NCI-H345 (cell line): ENCODE measurements at regions not wholly inside any gene's neighbourhood (a gene's known extent, or its start where the extent isn't known, plus 50 kb on each side); places are given as distances from the start of the nearest gene placed in this dataset.
A peak's percentile ranks its signal among the peaks of the same experiment; 100 is the strongest.

Source experiments
- DNase-seq: peaks from one replicate; lab custom pipeline; 2025; lab: John Stamatoyannopoulos, UW

DNA sequence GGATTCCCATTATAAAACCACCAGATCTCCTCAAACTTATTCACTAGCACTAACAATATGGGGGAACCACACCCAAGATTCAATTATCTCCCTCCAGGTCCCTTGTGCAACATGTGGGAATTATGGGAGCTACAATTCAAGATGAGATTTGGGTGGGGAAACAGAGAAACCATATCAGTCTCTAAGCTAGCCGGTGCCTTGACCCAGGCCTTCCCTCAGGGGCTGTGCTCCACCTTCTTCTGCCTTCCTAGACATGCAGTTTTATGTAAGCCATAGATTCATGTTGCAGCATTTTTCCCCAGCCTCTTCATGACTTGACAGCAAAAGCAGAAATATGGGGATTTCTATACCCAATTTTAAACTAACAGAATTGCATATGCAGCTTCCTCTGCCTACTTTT lies 559.2 kb downstream of the TNS1 start:
- DNase-seq: no peak

DNA sequence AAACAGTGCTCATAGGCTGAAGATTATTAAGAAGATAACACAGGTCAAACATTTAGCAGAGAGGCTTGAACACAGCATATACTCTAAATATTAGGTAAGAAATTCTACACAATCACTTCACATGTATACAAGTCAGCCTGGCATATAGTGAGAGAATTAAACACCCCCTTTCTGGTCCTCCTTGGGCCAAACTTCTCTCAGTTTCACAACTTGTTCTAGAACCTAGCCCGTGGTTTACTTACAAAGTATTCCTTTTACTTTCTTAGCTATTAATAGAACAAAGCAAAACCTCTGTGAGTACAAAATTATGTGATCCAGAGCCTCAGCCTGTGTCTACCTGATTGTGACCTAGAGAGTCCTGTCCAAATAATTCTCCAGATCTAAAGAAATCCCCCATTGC lies 562.8 kb downstream of the TNS1 start:
- no peak for DNase-seq

DNA sequence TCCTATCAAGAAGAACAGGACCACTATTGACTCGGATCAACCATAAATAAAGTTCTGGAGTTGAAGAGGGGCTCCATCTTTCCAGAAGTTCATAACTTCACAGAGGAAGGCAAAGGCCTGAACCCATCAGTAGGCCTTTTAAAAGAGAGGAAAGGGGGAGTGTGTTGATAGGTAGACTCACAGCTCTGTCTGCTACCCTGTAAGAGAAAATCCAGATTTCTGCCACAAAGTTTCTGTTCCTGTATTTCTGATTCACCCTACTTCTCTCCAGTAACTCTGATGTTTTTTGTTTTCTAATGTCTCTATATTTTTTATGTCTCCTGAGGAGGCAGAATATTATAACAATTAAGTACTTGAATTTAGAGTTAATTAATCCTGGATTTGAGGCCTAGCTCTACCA lies 564.0 kb downstream of the TNS1 start:
- no peak for DNase-seq

DNA sequence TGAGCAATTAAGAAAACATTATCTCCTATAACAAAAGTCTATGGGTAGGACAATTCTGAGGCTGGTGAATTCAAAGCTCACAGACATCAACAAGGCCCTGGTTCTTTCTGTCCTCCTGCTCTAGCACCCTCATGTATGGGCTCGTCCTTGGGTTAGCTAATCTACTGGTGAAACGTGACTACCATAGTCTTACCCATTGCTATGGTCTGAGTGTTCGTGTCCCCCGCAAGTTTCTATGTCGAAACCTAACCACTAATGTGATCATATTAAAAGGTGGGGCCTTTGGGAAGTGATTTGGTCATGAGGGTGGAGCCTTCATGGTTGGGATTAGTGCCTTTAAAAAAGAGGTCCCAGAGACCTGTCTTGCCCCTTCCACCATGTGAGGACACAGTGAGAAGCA lies 564.7 kb downstream of the TNS1 start:
- DNase-seq: no peak

DNA sequence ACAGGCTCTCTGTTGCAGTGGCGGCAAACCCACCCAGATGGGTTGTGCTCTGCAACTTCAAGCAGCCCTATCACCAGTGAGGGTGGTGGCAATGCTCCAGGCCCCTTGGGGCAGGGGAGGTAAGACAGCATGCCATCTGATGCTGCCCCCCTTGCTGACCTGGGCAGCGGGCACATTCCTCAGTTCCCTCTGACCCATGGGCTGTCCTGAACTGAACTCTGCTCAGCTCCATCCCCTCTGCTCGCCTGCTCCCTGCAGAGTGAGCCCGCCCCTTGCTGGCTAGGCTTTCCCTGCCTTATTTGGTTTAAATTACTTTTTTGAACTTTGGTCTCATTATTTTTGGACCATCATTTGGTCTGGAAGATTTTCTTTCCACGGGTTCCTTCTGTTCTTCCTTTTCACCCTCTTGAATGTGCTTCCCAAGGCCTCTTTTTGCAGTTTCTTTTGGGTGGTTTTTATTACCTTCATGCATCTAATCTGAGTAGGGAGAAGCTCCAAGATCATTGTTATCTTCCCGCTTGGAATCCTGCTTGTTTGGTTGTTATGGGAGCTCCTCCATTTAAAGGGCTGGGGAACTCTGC lies 565.4 kb downstream of the TNS1 start:
- no peak for DNase-seq

DNA sequence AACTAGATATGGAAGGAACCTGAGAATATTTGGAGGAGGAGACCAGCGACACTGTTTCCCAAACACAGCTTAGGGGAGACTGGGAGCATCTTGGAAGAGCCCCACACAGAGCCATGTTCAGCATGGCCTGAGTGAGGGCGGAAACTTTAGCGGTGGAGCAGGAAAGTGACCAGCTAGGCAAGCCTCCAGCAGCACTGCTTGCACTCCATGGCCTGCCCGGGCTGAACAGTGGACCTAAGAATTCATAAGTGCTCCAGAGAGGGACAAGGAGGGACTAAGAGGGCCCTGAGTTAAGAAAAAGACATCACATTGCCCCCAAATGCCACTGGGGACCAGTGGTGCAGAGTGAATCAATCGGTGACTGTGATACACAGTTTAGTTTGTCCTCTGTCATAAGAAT lies 566.4 kb downstream of the TNS1 start:
- no peak for DNase-seq

DNA sequence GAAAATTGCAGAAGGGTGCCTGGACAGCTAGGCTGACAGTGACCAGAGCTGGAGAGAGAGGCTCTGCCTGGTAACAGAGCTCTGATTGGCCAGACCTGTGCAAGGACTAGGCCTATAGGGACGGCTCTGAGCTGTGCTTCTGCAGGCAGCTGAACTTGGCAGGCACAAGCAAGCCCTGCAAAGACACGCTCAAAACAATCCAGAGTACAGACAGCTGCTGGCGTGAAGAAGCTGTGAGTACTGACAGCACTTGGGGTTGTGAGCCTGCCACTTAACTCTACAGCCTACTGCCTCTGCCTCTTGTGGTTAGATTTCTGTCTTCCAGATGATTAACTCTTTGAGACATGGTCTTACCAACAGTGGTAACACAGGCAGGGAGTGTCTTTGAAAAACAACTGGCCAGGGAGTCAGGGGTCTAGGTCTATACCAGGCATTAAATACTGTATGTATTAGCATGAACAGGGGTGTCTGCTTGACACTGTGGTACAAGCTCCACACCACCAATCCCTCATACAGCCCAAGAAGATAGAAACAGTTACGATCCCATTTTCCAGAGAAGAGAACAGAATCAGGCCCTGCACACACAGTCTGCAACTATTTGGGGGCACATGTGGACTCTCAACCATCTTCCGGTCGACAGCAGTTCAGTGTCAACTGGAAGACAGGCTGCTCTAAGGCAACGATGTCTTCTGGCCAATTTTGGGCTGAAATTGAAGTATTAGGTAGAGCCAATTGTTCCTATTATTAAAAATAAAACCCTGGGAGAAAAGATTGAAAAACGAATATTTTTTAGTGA lies 568.4 kb downstream of the TNS1 start:
- DNase-seq: peak; percentile 79

DNA sequence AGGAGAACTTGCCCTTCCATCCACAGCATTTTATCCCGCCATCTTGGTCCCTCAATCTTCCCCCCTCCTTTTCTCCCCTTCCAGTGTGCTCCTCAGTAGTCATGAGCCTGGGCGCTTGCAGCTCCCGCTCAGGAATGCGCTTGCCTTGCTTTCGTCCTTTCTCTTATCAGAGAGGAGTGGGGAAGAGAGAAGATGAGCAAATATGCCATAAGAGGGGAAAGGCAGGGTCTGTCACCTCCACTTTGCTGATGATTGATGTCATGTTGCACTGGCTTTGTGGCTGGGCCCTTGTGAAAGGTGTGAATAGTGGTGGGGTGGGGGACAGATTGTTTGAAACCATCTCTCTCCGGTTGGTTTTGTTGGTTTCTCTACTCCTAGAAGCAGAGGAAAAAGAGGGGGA lies 569.3 kb downstream of the TNS1 start:
- DNase-seq: no peak

DNA sequence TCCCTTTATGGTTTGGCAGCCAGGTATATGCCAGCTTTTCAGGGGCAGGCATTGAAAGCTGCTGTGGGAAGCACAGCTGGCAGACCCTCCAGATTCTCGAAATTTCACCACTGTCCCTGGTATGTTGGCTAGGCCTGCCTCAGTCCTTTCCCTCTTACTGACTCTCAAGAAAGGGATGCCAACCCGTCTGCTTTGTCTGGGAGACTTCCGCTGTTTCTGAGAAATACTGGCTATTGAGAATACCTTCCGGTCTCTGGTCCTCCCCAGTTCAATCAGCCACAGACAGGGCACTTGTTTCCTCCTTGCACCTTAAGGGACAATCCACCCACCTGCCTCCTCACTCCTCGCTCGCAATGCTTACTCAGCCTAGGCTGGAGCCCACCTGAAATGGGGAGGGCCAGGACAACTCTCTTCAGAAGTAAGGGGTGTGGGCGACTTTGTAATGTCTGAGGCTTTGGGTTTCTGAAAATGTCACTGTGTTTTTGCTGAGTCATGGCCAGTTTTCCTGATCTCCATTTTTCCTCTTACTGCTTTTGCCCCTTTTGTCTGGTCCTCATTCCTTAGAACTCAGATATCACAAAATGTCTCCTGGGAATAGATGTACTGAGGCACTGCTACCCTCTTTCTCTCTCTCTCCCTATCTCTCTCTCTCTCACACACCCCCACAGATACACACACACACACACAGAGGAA lies 571.1 kb downstream of the TNS1 start:
- no peak for DNase-seq

DNA sequence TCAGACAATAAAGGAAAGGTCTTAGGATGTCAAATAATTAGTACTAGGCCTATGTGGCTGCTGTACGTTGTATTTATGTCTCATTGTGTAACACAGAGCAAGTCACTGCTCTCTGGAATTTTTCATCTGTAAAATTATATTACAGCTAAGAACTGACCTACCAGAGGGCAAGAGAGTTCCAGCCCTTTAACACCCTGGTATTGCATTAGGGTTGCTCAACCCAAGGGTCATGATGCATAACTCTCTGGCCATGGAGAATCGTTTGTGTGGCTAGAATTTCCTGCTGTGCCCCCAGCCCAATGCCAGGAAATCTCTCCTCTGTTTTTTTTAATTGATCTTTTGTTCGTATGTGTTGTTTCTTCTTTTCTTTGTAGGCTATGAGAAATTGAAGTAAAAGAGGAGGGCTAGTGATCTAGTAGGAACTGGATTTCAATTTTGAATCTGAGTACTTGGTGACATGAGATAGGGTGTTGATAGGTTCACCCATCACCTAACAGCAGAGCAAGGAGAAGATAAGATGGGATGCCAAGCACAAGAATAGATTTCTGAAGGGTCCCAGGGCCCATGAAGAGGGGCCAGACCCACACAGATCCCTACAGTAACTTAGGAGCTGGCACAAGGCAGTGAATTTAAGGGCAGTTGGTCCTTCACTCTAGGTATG lies 571.2 kb upstream of the TNP1 start:
- DNase-seq: no peak

DNA sequence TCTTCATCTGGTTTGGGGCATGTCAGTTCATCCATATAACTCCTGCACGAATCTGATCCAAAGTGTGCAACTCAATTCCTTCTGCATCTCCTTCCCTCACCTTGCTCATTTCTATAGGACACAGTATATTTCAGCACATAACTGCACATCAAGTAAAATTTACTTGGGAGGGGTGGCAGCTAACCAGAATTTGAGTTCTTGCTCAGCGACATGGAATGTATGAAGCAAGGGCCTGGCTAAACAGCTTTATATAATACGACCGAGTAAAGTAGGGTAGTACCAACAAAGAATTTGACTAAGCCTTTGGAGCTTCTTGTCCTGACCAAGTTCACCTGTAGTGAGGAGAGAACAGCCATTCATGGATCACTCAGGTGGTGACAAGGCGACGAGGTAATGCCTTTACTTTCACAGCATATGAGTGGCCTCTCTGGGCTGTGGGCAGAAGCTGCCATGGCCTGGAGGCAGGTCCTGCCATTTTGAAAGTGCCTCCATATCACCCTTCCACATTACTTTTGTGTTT lies 570.2 kb upstream of the TNP1 start:
- no peak for DNase-seq

DNA sequence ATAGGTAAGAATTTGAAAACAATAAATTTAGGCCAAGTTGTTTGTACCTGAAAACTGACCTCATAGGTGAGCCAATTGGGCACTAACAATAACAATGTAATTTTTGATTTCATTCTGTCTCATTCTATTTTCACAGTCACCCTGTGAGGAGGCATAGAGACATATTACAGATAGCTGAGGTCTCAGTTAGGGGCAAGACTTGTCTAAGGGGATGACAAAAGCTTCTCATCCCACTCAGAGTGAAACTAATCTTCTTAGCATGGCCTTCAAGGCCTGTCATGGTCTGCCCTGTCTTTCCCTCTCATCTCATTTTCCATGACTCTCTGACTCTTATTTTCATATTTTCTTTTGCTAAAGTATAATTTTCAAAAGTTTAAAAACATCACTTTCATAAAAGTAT lies 562.0 kb upstream of the TNP1 start:
- DNase-seq: no peak

DNA sequence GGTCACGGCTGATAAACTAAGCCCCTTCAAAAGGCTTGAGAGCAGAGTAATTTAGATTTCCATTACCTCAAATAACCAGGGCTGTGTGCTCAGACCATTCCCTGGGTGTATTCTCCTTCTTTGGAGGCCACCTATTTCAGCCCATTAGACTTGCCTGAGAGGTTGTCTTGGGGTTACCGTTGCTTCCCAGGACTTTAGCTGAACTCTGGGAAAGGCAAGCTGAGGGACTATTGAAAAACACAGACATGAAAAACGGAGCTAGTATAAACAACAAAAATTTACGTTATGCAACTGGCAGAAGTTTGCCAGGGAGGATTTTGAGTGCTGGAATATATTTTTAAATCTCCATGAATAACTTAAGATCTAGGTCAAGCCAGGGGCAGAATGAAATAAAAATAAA lies 561.0 kb upstream of the TNP1 start:
- DNase-seq: no peak

DNA sequence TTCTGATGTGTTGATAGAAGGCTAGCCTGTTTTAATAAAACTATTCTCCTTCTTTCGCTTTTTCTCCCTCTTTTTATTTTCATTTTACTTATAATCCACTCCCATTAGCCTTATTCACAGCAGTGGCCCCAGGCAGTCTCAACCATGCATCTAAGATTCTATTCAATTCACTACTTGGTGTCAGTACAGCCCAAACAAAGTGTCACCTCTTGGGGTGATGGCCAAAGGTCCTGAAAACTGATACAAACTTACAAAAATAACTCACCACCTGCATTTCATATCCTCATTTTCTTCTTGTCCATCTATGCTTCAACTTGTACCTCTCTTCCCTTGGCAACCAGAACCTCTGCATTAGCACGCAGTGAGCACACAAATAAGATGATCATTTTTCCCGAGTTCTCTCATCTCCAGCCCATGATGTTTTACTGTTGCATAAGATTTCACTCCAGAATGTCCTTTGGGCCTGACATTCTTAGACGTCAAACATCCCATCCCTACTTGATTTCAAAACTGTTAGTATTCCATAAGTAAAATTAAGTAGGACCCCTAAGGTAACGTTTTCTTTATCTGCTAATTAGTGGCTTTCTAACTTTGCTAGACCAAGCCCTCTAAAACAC lies 559.3 kb upstream of the TNP1 start:
- no peak for DNase-seq

DNA sequence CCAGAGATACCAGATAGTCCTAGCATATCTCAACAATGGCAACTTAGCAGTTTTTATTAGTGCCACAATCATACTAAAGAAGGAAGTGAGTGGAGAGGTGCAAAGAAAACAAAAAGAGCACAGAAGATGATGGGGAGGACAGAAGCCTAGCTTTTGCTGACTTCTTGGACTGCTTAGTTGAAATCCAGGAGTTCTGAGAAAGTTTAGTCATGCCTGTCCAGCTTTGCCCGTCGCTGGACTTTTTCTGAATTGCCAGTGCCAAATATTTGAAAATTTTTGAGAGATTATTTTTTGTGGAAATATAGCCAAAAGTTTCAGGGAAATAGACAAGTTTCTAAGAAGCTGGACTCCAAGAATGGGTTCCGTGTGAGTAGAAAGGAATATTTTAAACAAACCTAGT lies 558.7 kb upstream of the TNP1 start:
- DNase-seq: no peak

DNA sequence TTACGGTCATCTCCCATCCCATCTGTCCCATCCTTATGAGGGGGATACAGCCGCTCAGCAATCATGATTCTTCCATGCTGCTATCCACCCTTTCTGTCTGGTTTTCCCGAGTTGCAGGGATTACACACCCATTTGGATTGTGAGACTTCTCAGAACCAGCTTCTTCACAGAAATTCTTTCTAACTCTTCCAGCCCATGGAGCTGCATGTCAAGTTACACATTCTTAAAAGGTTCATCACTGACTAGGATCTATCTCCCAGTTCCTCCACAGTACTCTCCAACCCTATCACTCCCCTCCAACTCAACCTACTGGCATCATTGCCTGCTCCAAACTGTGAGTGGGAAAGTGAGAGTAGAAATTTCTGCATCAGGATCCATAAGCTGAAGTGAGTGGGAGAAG lies 558.2 kb upstream of the TNP1 start:
- DNase-seq: no peak

DNA sequence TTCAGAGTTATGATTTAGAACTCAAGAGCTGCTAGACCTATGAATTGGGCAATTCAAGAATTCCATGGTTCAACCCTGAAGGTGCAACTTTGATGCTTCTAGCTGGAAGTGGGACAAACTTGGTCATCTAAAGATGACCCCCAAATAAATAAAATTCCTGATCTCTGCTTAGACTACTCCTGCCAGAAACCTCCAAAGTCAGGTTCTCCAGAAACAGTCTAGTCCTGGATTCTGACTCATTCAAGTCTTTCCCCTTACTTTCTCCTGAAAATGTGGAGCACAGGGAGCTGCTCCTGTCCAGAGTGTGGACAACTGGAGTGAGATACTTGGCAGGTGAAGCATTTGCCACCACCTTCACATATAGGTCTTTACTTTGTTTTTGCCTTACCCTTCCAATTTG lies 557.7 kb upstream of the TNP1 start:
- no peak for DNase-seq

DNA sequence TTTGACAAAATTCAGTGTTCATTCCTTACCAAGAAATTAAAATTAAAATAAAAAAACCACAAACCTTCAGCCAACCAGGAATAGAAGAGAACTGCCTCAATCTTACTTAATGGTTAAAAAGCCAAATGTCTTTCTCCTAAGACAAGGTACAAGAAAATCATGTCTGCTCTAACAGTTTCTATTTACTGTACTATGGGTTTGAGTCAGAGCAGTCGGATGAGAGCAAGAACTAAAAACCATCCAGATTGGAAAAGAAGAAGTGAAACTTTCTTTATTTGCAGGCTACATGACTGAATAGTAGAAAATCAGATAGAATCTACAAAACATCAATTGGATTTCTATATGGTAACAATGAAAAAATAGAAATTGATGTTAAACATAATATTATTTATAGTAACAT lies 555.5 kb upstream of the TNP1 start:
- DNase-seq: no peak

DNA sequence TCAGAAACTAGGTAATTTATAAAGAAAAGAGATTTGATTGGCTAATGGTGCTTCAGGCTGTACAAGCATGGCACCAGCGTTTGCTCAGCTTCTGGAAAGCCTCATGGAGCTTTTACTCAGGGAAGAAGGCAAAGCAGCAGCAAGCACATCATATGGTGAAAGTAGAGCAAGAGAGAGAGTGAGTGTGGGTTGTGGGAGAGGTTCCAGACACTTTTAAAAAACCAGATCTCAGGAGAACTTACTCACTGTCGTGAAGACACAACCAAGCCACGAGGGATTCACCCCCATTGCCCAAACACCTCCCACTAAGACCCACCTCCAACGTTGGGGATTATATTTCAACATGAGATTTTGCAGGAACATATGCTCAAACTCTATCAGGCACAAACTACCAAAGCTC lies 554.6 kb upstream of the TNP1 start:
- no peak for DNase-seq

DNA sequence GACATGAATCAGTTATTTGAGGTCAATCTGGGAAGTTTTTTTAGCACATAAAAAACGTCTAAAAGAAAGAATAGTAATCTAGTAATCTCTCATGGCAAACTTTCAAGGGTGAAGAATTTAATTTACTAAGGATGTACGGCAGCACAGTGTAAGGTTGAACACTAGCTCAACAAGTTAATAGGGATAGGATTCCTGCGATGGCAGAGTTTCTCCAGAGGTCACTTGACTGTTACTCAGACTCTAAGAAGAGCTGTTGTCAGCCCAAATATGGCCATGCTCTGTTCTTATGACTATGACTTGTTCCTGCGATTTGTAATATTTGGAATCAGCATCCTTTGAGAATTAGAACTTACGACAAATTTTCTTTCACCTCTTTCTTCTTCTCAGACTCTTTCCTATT lies 553.3 kb upstream of the TNP1 start:
- DNase-seq: no peak

DNA sequence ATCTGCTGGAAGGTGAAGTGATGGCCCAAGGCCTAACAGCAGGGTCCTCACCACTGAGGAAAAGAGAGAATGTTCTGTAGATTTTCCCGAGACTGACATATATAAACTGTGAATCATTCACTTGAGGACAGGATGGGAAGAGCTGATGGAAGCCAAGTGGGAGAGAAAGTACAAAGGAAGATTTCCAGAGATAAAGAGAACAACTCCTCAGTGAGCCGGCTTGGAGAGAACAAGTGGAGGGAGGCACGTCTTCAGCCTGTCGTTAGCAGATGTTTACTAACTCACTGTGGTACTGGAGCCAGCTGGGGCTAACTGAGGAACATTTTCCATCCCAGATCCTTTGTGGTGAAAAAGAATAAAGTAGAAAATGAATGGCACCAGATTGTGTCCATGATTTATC lies 552.9 kb upstream of the TNP1 start:
- DNase-seq: no peak

DNA sequence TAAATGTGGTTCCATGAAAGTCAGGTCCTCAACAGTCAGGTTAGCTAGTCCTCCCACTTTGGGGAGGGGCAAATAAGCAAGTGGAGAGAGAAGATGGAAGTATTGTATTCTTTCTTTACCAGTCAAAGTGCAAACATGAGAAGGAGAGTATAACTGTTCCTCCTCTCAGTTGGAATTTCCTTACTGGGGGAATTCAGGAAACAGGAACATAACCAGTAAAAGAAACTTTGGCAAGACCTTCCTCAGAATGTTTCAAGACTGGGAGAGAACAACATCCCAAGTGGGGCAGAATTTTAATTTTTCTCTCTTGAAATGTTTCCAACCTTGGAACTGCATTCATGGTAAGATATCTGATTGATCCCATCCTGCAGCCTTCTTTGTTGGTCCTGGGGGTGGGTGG lies 552.4 kb upstream of the TNP1 start:
- no peak for DNase-seq

DNA sequence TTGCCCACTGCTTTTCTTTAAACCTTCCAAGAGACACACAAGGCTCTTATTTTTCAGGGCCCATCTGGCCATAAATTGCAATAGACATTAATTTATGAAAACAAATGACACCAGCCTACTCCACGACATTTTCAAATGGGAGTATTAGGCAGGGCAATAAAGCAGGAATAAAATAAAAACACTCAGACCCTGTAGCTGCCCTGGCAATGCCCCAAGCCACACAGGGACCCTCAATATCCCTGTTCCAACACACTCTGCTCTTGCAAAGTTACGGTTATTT lies 550.8 kb upstream of the TNP1 start:
- DNase-seq: no peak
